H1 (cell line): ENCODE measurements at regions not wholly inside any gene's neighbourhood (a gene's known extent, or its start where the extent isn't known, plus 50 kb on each side); places are given as distances from the start of the nearest gene placed in this dataset.

Experiments used
- CTCF ChIA-PET: fragments of 300-600 bp; sonication (Branson Sonifier 250); formaldehyde crosslinking; loops from one replicate; lab custom pipeline; 2021; ENCODE audit not compliant: partially characterized antibody; lab: Charles Lee
- POLR2A ChIA-PET: fragments of 300-600 bp; sonication (Branson Sonifier 250); formaldehyde crosslinking; loops from one replicate; lab custom pipeline; 2021; ENCODE audit warnings: inconsistent platforms; ENCODE audit not compliant: partially characterized antibody; lab: Charles Lee
- DNase-seq, 2 experiments: peaks; one replicate each; pipeline versions ENCODE4 v3.0.0 to v3.0.0-alpha.2; 2010 to 2022; ENCODE audit warnings: low spot score in 2 of 2, low read depth in 1 of 2, mixed read lengths in 1 of 2
- FAIRE-seq: peaks from 2 replicates; lab custom pipeline; 2011; peaks lifted over from hg19 to GRCh38; lab: Jason Lieb, UNC
- H2AFZ ChIP-seq: 2 replicates; pipeline ENCODE4 v1.8.1; 2012; ENCODE audit warnings: low read length, inconsistent platforms
- H2AK5ac ChIP-seq: 2 replicates; pipeline ENCODE4 v1.6.1; 2013; ENCODE audit warnings: low read depth, low read length
- H2BK120ac ChIP-seq: replicated peaks from 2 replicates; pipeline ENCODE3; 2013; ENCODE audit warnings: low read depth, low read length, inconsistent platforms
- H2BK12ac ChIP-seq: 2 replicates; pipeline ENCODE4 v1.6.1; 2013; ENCODE audit warnings: low read depth, low read length
- H2BK15ac ChIP-seq: 2 replicates; pipeline ENCODE4 v1.6.1; 2013; ENCODE audit warnings: low read length
- H2BK20ac ChIP-seq: 2 replicates; pipeline ENCODE4 v1.6.1; 2013; ENCODE audit warnings: low read length
- H2BK5ac ChIP-seq: 2 replicates; pipeline ENCODE4 v1.6.1; 2013; ENCODE audit warnings: low read depth, low read length
- H3K14ac ChIP-seq: 2 replicates; pipeline ENCODE4 v1.6.1; 2013; ENCODE audit warnings: inconsistent platforms; ENCODE audit not compliant: insufficient read length
- H3K18ac ChIP-seq: 2 replicates; pipeline ENCODE4 v1.6.1; 2013; ENCODE audit warnings: low read length; ENCODE audit errors: extremely low read depth
- H3K23ac ChIP-seq: 2 replicates; pipeline ENCODE4 v1.6.1; 2013; ENCODE audit warnings: inconsistent platforms; ENCODE audit not compliant: insufficient read length
- H3K23me2 ChIP-seq: 2 replicates; pipeline ENCODE4 v1.6.1; 2013; ENCODE audit warnings: low read depth, low read length
- H3K27ac ChIP-seq: 2 replicates; pipeline ENCODE4 v1.6.1; 2011; ENCODE audit warnings: low read depth, low read length, inconsistent platforms
- H3K27me3 ChIP-seq, 4 experiments: replicated peaks in 1 of 4; 1 replicate in 1 of 4; 2 replicates in 3 of 4; pipeline versions ENCODE4 v1.6.1 to v1.8.1; 2011 to 2013; ENCODE audit warnings: low read length in 3 of 4, mild to moderate bottlenecking in 3 of 4, inconsistent platforms in 2 of 4, mixed read lengths in 2 of 4, moderate library complexity in 1 of 4; ENCODE audit not compliant: control insufficient read depth in 3 of 4, insufficient read depth in 3 of 4; ENCODE audit errors: extremely low read depth in 1 of 4
- H3K36me3 ChIP-seq, 4 experiments: 2 replicates each; pipeline versions ENCODE4 v1.6.1 to v1.8.1; 2011 to 2013; ENCODE audit warnings: mild to moderate bottlenecking in 4 of 4, low read length in 3 of 4, moderate library complexity in 2 of 4, control low read depth in 1 of 4, inconsistent platforms in 1 of 4; ENCODE audit not compliant: insufficient read depth in 4 of 4, control insufficient read depth in 2 of 4
- H3K4ac ChIP-seq: replicated peaks from 2 replicates; pipeline ENCODE3; 2013; ENCODE audit warnings: low read length, low read depth, mixed read lengths, inconsistent platforms; ENCODE audit not compliant: insufficient read length
- H3K4me1 ChIP-seq, 4 experiments: replicated peaks in 1 of 4; 1 replicate in 1 of 4; 2 replicates in 3 of 4; pipeline versions ENCODE4 v1.6.1 to v1.8.1; 2011 to 2013; ENCODE audit warnings: low read length in 3 of 4, inconsistent platforms in 2 of 4, mixed read lengths in 1 of 4; ENCODE audit not compliant: insufficient read depth in 4 of 4, control insufficient read depth in 3 of 4
- H3K4me2 ChIP-seq, 2 experiments: 2 replicates each; pipeline versions ENCODE4 v1.6.1 to v1.8.1; 2011 to 2013; ENCODE audit warnings: low read depth in 2 of 2, low read length in 2 of 2, control low read depth in 1 of 2, inconsistent platforms in 1 of 2, mild to moderate bottlenecking in 1 of 2; ENCODE audit not compliant: insufficient read depth in 1 of 2
- H3K4me3 ChIP-seq, 4 experiments: fragments of 200-600, 300-600 bp in 1 of 4; sonication (generic), shearing (Covaris generic), sonication (Bioruptor Twin) in 1 of 4; 2 replicates each; pipeline versions ENCODE4 v1.5.1 to v1.8.1; 2011 to 2016; ENCODE audit warnings: low read length in 4 of 4, low read depth in 3 of 4, control low read depth in 2 of 4, inconsistent platforms in 2 of 4, mild to moderate bottlenecking in 2 of 4, mixed read lengths in 1 of 4, moderate library complexity in 1 of 4; ENCODE audit not compliant: insufficient read depth in 2 of 4; ENCODE audit errors: extremely low read depth in 1 of 4
- H3K56ac ChIP-seq: replicated peaks from 2 replicates; pipeline ENCODE3; 2013; ENCODE audit warnings: low read depth, mild to moderate bottlenecking, mixed read lengths, low read length, inconsistent platforms; ENCODE audit not compliant: insufficient read length
- H3K79me1 ChIP-seq: 2 replicates; pipeline ENCODE4 v1.6.1; 2013; ENCODE audit warnings: low read depth, low read length, control low read depth
- H3K79me2 ChIP-seq, 2 experiments: 2 replicates each; pipeline versions ENCODE4 v1.6.1 to v1.8.1; 2012 to 2013; ENCODE audit warnings: low read length in 2 of 2, mild to moderate bottlenecking in 2 of 2, inconsistent platforms in 1 of 2; ENCODE audit not compliant: insufficient read depth in 2 of 2, control insufficient read depth in 1 of 2
- H3K9ac ChIP-seq, 4 experiments: replicated peaks in 1 of 4; 1 replicate in 1 of 4; 2 replicates in 3 of 4; pipeline versions ENCODE4 v1.6.1 to v1.8.1; 2011 to 2013; ENCODE audit warnings: low read depth in 3 of 4, low read length in 3 of 4, control low read depth in 2 of 4, mild to moderate bottlenecking in 2 of 4, moderate library complexity in 2 of 4, inconsistent platforms in 1 of 4; ENCODE audit errors: extremely low read depth in 1 of 4
- H3K9me3 ChIP-seq, 2 experiments: 2 replicates each; pipeline versions ENCODE4 v1.6.1 to v1.8.1; 2012 to 2013; ENCODE audit warnings: mild to moderate bottlenecking in 2 of 2, moderate library complexity in 2 of 2, control low read depth in 1 of 2, inconsistent platforms in 1 of 2, low read depth in 1 of 2, low read length in 1 of 2, mixed read lengths in 1 of 2; ENCODE audit not compliant: insufficient read depth in 2 of 2
- H4K20me1 ChIP-seq, 2 experiments: replicated peaks in 1 of 2; 2 replicates each; pipeline versions ENCODE3 to v1.8.1; 2011 to 2013; ENCODE audit warnings: inconsistent platforms in 2 of 2, low read length in 2 of 2, mild to moderate bottlenecking in 1 of 2; ENCODE audit not compliant: insufficient read depth in 2 of 2, control insufficient read depth in 1 of 2
- H4K5ac ChIP-seq: 2 replicates; pipeline ENCODE4 v1.6.1; 2013; ENCODE audit warnings: low read length, low read depth, mixed read lengths, inconsistent platforms; ENCODE audit not compliant: insufficient read length
- H4K8ac ChIP-seq: 2 replicates; pipeline ENCODE4 v1.8.0; 2013; ENCODE audit warnings: mild to moderate bottlenecking, moderate library complexity, low read length, inconsistent platforms; ENCODE audit not compliant: insufficient read depth; ENCODE audit errors: extremely low read depth
- H4K91ac ChIP-seq: replicated peaks from 2 replicates; pipeline ENCODE3; 2013; ENCODE audit warnings: low read length, mixed read lengths, inconsistent platforms; ENCODE audit not compliant: insufficient read length
- BCL11A ChIP-seq, 2 experiments: IDR thresholded peaks; one replicate each; pipeline ENCODE4 v1.6.1; 2011; ENCODE audit warnings: low read depth in 2 of 2, low read length in 2 of 2, mild to moderate bottlenecking in 2 of 2
- CEBPB ChIP-seq: IDR thresholded peaks from 2 replicates; pipeline ENCODE4 v1.6.1; 2012; ENCODE audit warnings: low read depth, low read length
- CTBP2 ChIP-seq: IDR thresholded peaks from 2 replicates; pipeline ENCODE4 v1.7.0; 2011; ENCODE audit warnings: borderline replicate concordance, mild to moderate bottlenecking, moderate library complexity, mixed read lengths, low read length; ENCODE audit not compliant: insufficient read depth, insufficient read length
- FOSL1 ChIP-seq: IDR thresholded peaks from 2 replicates; pipeline ENCODE4 v1.6.1; 2011; ENCODE audit warnings: mild to moderate bottlenecking, low read depth, low read length, moderate library complexity; ENCODE audit not compliant: insufficient read depth
- HDAC2 ChIP-seq, 2 experiments: fragments of 300-600 bp in 1 of 2; sonication (generic) in 1 of 2; IDR thresholded peaks; 2 replicates each; pipeline ENCODE4 v1.6.1; 2011 to 2012; ENCODE audit warnings: low read depth in 2 of 2, low read length in 2 of 2, mild to moderate bottlenecking in 2 of 2, moderate library complexity in 2 of 2, borderline replicate concordance in 1 of 2, inconsistent platforms in 1 of 2
- NRF1 ChIP-seq: IDR thresholded peaks from 2 replicates; pipeline ENCODE4 v1.6.1; 2011; ENCODE audit warnings: mild to moderate bottlenecking, low read depth, low read length, improper control_type of control experiment
- PHF8 ChIP-seq: fragments of 200-600 bp; sonication (generic); conservative IDR thresholded peaks from 2 replicates; pipeline ENCODE4 v1.7.1; 2012; ENCODE audit warnings: low read depth, mild to moderate bottlenecking, inconsistent platforms, low read length, moderate library complexity
- RFX5 ChIP-seq: IDR thresholded peaks from 2 replicates; pipeline ENCODE4 v1.6.1; 2011; ENCODE audit warnings: low read depth, low read length, improper control_type of control experiment, borderline replicate concordance
- RXRA ChIP-seq: IDR thresholded peaks from 2 replicates; pipeline ENCODE4 v1.6.1; 2011; ENCODE audit warnings: low read depth, mild to moderate bottlenecking, low read length, moderate library complexity; ENCODE audit not compliant: insufficient read depth
- SP2 ChIP-seq: IDR thresholded peaks from 2 replicates; pipeline ENCODE4 v1.6.1; 2012; ENCODE audit warnings: mild to moderate bottlenecking, low read length, inconsistent platforms
- TEAD4 ChIP-seq: IDR thresholded peaks from 2 replicates; pipeline ENCODE4 v1.6.1; 2012; ENCODE audit warnings: low read depth, low read length, inconsistent platforms, mixed read lengths
- WGBS, 2 experiments: shearing (Covaris generic) in 1 of 2; methylation state at CpG; one replicate each; pipeline versions ENCODE4 v1.1.6 to v1.1.7; 2013 to 2015; ENCODE audit warnings: low lambda C conversion rate in 2 of 2, mixed read lengths in 2 of 2, inconsistent platforms in 1 of 2, low coverage in 1 of 2, missing lambda C conversion rate in 1 of 2; ENCODE audit not compliant: insufficient replicate concordance in 2 of 2, insufficient coverage in 1 of 2, insufficient read length in 1 of 2; ENCODE audit errors: extremely low coverage in 1 of 2, missing lambda C conversion rate in 1 of 2; 5-methylcytosine and 5-hydroxymethylcytosine counted together
- TF ChIP-seq, protein P1 (sequence below): IDR thresholded peaks from 2 replicates; pipeline ENCODE4 v1.6.1; 2012; ENCODE audit warnings: inconsistent platforms

DNA sequence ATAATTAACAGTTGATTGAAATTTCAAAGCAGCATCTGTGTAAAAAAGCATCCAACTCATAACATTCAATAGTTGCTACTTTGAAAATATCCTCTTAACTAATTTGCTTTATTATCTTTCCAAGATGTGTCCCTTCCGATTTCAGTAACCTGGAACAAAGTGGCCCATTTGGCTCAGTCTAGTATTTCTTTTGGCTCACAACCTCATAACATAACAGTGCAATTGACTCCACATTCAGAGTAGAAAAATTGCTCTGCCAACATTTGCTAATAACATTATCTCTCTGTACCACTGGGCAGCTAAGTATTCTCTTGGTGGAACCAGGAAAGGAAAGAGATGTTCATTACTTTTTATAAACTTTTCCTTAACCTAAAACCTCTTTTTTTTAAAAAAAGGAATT, 571.1 kb upstream of the ARGLU1 start:
- H3K56ac ChIP-seq, result no peak overlapping the region
- no peak overlapping the region for H3K27ac ChIP-seq
- no peak for TF ChIP-seq SP2
- no peak for TF ChIP-seq RFX5
- no peak for TF ChIP-seq PHF8
- no peak for TF ChIP-seq BCL11A (IDR thresholded peaks at IDR 0.05; ENCODE audit: low read depth in 2 of 2, low read length in 2 of 2)
- no peak for TF ChIP-seq CEBPB
- no peak for TF ChIP-seq RXRA
- TF ChIP-seq TEAD4, result no peak
- no peak for TF ChIP-seq HDAC2 (IDR thresholded peaks at IDR 0.05; ENCODE audit: borderline replicate concordance in 1 of 2, low read depth in 2 of 2, low read length in 2 of 2)
- TF ChIP-seq, protein P1, sequence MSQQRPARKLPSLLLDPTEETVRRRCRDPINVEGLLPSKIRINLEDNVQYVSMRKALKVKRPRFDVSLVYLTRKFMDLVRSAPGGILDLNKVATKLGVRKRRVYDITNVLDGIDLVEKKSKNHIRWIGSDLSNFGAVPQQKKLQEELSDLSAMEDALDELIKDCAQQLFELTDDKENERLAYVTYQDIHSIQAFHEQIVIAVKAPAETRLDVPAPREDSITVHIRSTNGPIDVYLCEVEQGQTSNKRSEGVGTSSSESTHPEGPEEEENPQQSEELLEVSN, result no peak
- no peak for TF ChIP-seq CTBP2
- no peak for TF ChIP-seq FOSL1
- no peak for TF ChIP-seq NRF1
- H3K27me3 ChIP-seq, result no peaks in the 10 kb centered on the region
- no peak overlapping the region for H3K4me3 ChIP-seq
- no peak overlapping the region for H3K23ac ChIP-seq
- ChIA-PET POLR2A (no interaction called here), CTCF (interaction anchor here (0.6 to 0.8 kb wide), 3 partner anchors 65 to 641 kb away, joined by 3 read pairs; partner anchors contain the start of gene EFNB2)
- no peak overlapping the region for H4K5ac ChIP-seq
- H4K91ac ChIP-seq, result no peak overlapping the region
- no peak overlapping the region for H3K14ac ChIP-seq
- DNase-seq (no peak), FAIRE-seq (no peak)
- no peak overlapping the region for H4K8ac ChIP-seq
- no peak overlapping the region for H2AFZ ChIP-seq
- no peaks in the 10 kb centered on the region for H3K36me3 ChIP-seq
- H3K9ac ChIP-seq, result no peak overlapping the region
- no peaks in the 10 kb centered on the region for H3K23me2 ChIP-seq
- no peak overlapping the region for H2BK15ac ChIP-seq
- H2BK12ac ChIP-seq, result no peak overlapping the region
- no peak overlapping the region for H2BK20ac ChIP-seq
- no peak overlapping the region for H2BK120ac ChIP-seq
- no peaks in the 10 kb centered on the region for H4K20me1 ChIP-seq
- H3K9me3 ChIP-seq, result no peaks in the 10 kb centered on the region
- H3K79me2 ChIP-seq, result no peaks in the 10 kb centered on the region
- no peaks in the 10 kb centered on the region for H3K79me1 ChIP-seq
- no peak overlapping the region for H3K18ac ChIP-seq
- H3K4ac ChIP-seq, result no peak overlapping the region
- H3K4me1 ChIP-seq, result peaks cover 0 to 4% (median 0%) of the 10 kb centered on the region in 4 experiments; a peak in 1 of 7 replicates
- WGBS, 2 experiments, result 93% methylated on average over 1 of the region's 1 CpG; no CpG with 5 or more reads in 1 of the 2 experiments
- no peak overlapping the region for H2BK5ac ChIP-seq
- H3K4me2 ChIP-seq, result no peak overlapping the region
- H2AK5ac ChIP-seq, result no peak overlapping the region
